Common myeloid progenitor, CD34-positive (primary cell): ENCODE measurements at regions not wholly inside any gene's neighbourhood (a gene's known extent, or its start where the extent isn't known, plus 50 kb on each side); places are given as distances from the start of the nearest gene placed in this dataset.

ENCODE experiments used
- CTCF ChIA-PET: fragments of 350-600 bp; sonication (Branson Sonifier 250); formaldehyde crosslinking; loops from one replicate; lab custom pipeline; 2021; ENCODE audit warnings: antibody characterized with exemption; lab: Charles Lee
- POLR2A ChIA-PET: fragments of 350-600 bp; sonication (Branson Sonifier 250); formaldehyde crosslinking; loops from one replicate; lab custom pipeline; 2021; ENCODE audit warnings: antibody characterized with exemption; lab: Charles Lee
- DNase-seq, 3 donors: peaks; one replicate each; pipeline versions ENCODE4 v3.0.0 to v3.0.0-alpha.2; 2013
- H3K27ac ChIP-seq, 2 experiments: 1 replicate in 1 of 2; 2 replicates in 1 of 2; pipeline ENCODE4 v1.7.0; 2013; ENCODE audit warnings: inconsistent platforms in 2 of 2, low read length in 2 of 2, mild to moderate bottlenecking in 2 of 2, low read depth in 1 of 2, moderate library complexity in 1 of 2; ENCODE audit not compliant: severe bottlenecking in 2 of 2, insufficient read depth in 1 of 2, poor library complexity in 1 of 2
- H3K27me3 ChIP-seq, 5 experiments: replicated peaks in 2 of 5; 1 replicate in 3 of 5; 2 replicates in 2 of 5; pipeline versions ENCODE4 v1.6.1 to v1.7.0; 2013; ENCODE audit warnings: low read length in 4 of 5, mild to moderate bottlenecking in 2 of 5, moderate library complexity in 2 of 5, inconsistent platforms in 1 of 5; ENCODE audit not compliant: insufficient read depth in 5 of 5, control insufficient read depth in 4 of 5
- H3K36me3 ChIP-seq, 4 experiments: 1 replicate in 2 of 4; 2 replicates in 2 of 4; pipeline versions ENCODE4 v1.6.1 to v1.7.0; 2013; ENCODE audit warnings: low read length in 3 of 4, control low read depth in 1 of 4, mild to moderate bottlenecking in 1 of 4; ENCODE audit not compliant: control insufficient read depth in 4 of 4, insufficient read depth in 4 of 4
- H3K4me1 ChIP-seq, 4 experiments: 1 replicate in 3 of 4; 2 replicates in 1 of 4; pipeline versions ENCODE4 v1.6.1 to v1.7.1; 2013; ENCODE audit warnings: low read length in 3 of 4, mild to moderate bottlenecking in 3 of 4, control low read depth in 1 of 4, inconsistent platforms in 1 of 4, moderate library complexity in 1 of 4; ENCODE audit not compliant: control insufficient read depth in 4 of 4, insufficient read depth in 4 of 4; ENCODE audit errors: control extremely low read depth in 1 of 4
- H3K4me3 ChIP-seq, 7 experiments: 1 replicate in 4 of 7; 2 replicates in 3 of 7; pipeline versions ENCODE4 v1.5.1 to v1.7.0; 2013; ENCODE audit warnings: mild to moderate bottlenecking in 7 of 7, low read length in 6 of 7, moderate library complexity in 6 of 7, inconsistent platforms in 2 of 7, low read depth in 2 of 7, control low read depth in 1 of 7; ENCODE audit not compliant: insufficient read depth in 4 of 7, control insufficient read depth in 1 of 7; ENCODE audit errors: extremely low read depth in 1 of 7
- H3K9me3 ChIP-seq, 5 experiments: 1 replicate in 4 of 5; 2 replicates in 1 of 5; pipeline versions ENCODE4 v1.6.1 to v1.7.1; 2013; ENCODE audit warnings: low read length in 4 of 5, mild to moderate bottlenecking in 2 of 5, inconsistent platforms in 1 of 5, low read depth in 1 of 5, moderate library complexity in 1 of 5; ENCODE audit not compliant: control insufficient read depth in 4 of 5, insufficient read depth in 2 of 5; ENCODE audit errors: control extremely low read depth in 1 of 5
- WGBS: methylation state at CpG from one replicate; pipeline ENCODE4 v1.1.5; 2013; ENCODE audit not compliant: insufficient coverage; 5-methylcytosine and 5-hydroxymethylcytosine counted together

DNA sequence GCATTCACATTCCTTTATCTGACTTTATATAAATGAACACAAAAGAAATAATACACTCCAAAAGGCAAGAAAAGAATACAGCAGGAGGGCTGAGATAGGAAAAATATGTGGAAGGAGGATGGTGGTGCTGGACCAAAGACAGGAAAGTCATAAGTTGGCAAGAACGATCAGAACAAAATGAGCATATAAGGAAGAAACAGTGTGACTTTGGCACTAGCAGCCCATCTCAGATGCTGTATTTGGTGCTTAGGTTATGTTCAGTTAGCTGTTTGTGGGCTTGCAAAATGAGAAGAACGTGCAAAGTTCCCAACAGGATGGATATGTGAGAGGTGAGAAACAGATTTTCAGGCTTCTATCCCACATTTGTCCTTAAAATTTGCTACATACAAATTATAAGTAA, 719.8 kb upstream of the ADGRL4 start:
- no peak for DNase-seq
- ChIA-PET CTCF (no interaction called here), POLR2A (no interaction called here)
- H3K27ac ChIP-seq: no peak overlapping the region
- WGBS: 100% methylated on average over 1 of the region's 2 CpGs
- H3K27me3 ChIP-seq: no peaks in the 10 kb centered on the region
- H3K36me3 ChIP-seq: no peaks in the 10 kb centered on the region
- no peak overlapping the region for H3K4me3 ChIP-seq
- H3K9me3 ChIP-seq: peaks cover 0 to 1% (median 0%) of the 10 kb centered on the region in 5 experiments
- no peaks in the 10 kb centered on the region for H3K4me1 ChIP-seq

DNA sequence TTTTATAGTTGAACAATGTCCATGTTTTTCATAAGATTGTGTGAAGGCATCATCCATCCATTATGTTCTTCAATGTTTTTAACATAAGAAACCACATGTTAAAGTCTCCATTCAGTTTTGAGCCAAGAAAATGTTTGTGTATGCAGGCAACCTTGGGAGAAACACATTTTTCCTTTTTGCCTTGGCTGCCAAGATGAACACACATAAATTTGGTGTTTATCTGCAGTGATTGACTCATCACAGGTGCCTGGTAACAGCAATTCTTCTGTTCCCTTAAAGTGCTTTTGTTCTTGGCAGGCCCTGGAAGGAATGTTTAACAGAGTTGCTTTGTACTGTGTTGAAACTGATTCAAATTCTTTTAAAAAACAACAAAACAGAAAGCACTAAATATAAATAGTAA, 709.9 kb upstream of the ADGRL4 start:
- DNase-seq: no peak
- Histone ChIP-seq H3K4me3 (no peak overlapping the region), H3K4me1 (no peaks in the 10 kb centered on the region), H3K27me3 (no peaks in the 10 kb centered on the region), H3K36me3 (no peaks in the 10 kb centered on the region), H3K9me3 (peaks cover 0 to 2% (median 1%) of the 10 kb centered on the region in 5 experiments), H3K27ac (no peak overlapping the region)
- POLR2A ChIA-PET: no interaction called here
- CTCF ChIA-PET: no interaction called here

DNA sequence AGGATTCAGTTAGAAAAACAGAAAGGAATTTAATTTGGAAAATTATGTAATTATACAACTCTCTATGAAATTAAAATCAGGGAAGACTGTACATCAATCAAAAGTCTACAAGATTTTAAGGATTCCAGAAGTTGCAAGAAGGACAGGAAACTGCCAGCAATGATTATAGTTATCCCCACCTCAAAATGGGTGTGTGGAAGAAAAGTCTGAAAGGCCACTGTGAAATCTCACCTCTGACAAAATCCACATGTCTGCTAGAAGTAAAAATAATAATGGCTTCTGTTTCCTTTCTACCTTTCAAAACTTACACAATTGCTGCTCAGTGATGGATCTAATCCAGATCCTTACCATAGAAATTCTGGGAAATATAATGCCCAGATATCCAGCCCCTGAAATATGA, 708.1 kb upstream of the ADGRL4 start:
- H3K36me3 ChIP-seq: no peaks in the 10 kb centered on the region
- H3K27ac ChIP-seq: no peak overlapping the region
- ChIA-PET CTCF (no interaction called here), POLR2A (no interaction called here)
- no peaks in the 10 kb centered on the region for H3K27me3 ChIP-seq
- no peaks in the 10 kb centered on the region for H3K4me1 ChIP-seq
- no peak overlapping the region for H3K4me3 ChIP-seq
- peaks cover 0 to 2% (median 1%) of the 10 kb centered on the region in 5 experiments for H3K9me3 ChIP-seq
- no peak for DNase-seq

- POLR2A ChIA-PET: no interaction called here
- Histone ChIP-seq H3K36me3 (no peaks in the 10 kb centered on the region), H3K4me1 (no peaks in the 10 kb centered on the region), H3K4me3 (no peak overlapping the region), H3K27me3 (no peaks in the 10 kb centered on the region), H3K9me3 (peaks cover 0 to 1% (median 0%) of the 10 kb centered on the region in 5 experiments), H3K27ac (no peak overlapping the region)
- no peak for DNase-seq
- 100% methylated on average over 1 of the region's 3 CpGs for WGBS
- CTCF ChIA-PET: no interaction called here
Measured at GRCh38 chr1:79711001-79711431, 704.5 kb upstream of the ADGRL4 start.

GRCh38 chr1:79708646-79709265, 702.2 kb upstream of the ADGRL4 start:
- H3K36me3 ChIP-seq: no peaks in the 10 kb centered on the region
- no peak for DNase-seq
- ChIA-PET POLR2A (no interaction called here), CTCF (no interaction called here)
- WGBS: no CpG with 5 or more reads among the region's 1 CpG
- no peak overlapping the region for H3K4me3 ChIP-seq
- no peak overlapping the region for H3K27ac ChIP-seq
- no peaks in the 10 kb centered on the region for H3K9me3 ChIP-seq
- no peaks in the 10 kb centered on the region for H3K27me3 ChIP-seq
- no peaks in the 10 kb centered on the region for H3K4me1 ChIP-seq

- ChIA-PET POLR2A (no interaction called here), CTCF (no interaction called here)
- 86% methylated on average over 1 of the region's 2 CpGs for WGBS
- H3K4me3 ChIP-seq: no peak overlapping the region
- no peak overlapping the region for H3K27ac ChIP-seq
- no peaks in the 10 kb centered on the region for H3K36me3 ChIP-seq
- DNase-seq: no peak
- no peaks in the 10 kb centered on the region for H3K4me1 ChIP-seq
- H3K27me3 ChIP-seq: no peaks in the 10 kb centered on the region
- no peaks in the 10 kb centered on the region for H3K9me3 ChIP-seq
Measured at GRCh38 chr1:79705218-79705617, 698.7 kb upstream of the ADGRL4 start.

DNA sequence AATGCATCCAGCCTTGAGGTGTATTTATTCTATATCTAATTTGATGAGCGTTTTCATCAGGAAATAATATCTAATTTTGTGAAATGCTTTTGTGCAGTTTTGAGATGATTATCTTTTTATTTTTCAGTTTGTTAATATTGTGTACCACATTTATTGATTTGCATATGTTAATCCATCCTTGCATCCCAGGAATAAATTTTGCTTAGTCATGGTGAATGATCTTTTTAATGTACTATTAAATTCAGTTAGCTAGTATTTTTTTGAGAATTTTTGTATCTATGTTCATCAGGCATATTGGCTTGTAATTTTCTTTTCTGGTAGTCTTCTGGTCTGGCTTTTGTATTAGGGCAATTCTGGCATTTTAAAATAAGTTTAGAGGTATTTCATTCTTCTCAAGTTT, 697.5 kb upstream of the ADGRL4 start:
- ChIA-PET POLR2A (interaction anchor here (0.6 kb wide), 1 partner anchor 32 kb away, joined by 4 read pairs; no protein-coding TSS in a partner anchor), CTCF (no interaction called here)
- H3K36me3 ChIP-seq: no peaks in the 10 kb centered on the region
- no peak for DNase-seq
- no peaks in the 10 kb centered on the region for H3K27me3 ChIP-seq
- no CpG with 5 or more reads among the region's 1 CpG for WGBS
- no peaks in the 10 kb centered on the region for H3K9me3 ChIP-seq
- no peak overlapping the region for H3K4me3 ChIP-seq
- H3K27ac ChIP-seq: no peak overlapping the region
- no peaks in the 10 kb centered on the region for H3K4me1 ChIP-seq
